Bronchial epithelial cell (primary cell): ENCODE measurements at regions not wholly inside any gene's neighbourhood (a gene's known extent, or its start where the extent isn't known, plus 50 kb on each side); places are given as distances from the start of the nearest gene placed in this dataset.

Experiments used
- DNase-seq: peaks from one replicate; pipeline ENCODE4 v3.0.0-alpha.2; 2010; ENCODE audit warnings: low read depth
- FAIRE-seq: peaks from 2 replicates; lab custom pipeline; 2011; peaks lifted over from hg19 to GRCh38; lab: Jason Lieb, UNC
- H3K27me3 ChIP-seq: 2 replicates; pipeline ENCODE4 v1.5.1; 2011; ENCODE audit warnings: low read length; ENCODE audit not compliant: control insufficient read depth, insufficient read depth
- H3K36me3 ChIP-seq: 2 replicates; pipeline ENCODE4 v1.5.1; 2011; ENCODE audit warnings: low read length; ENCODE audit not compliant: control insufficient read depth, insufficient read depth
- H3K4me3 ChIP-seq: 2 replicates; pipeline ENCODE4 v1.5.1; 2011; ENCODE audit warnings: mild to moderate bottlenecking, low read depth, low read length, control low read depth
- CTCF ChIP-seq: IDR thresholded peaks from 2 replicates; pipeline ENCODE4 v1.5.1; 2011; ENCODE audit warnings: mild to moderate bottlenecking, moderate library complexity, low read length, control low read depth, inconsistent platforms; ENCODE audit not compliant: insufficient read depth, severe bottlenecking

GRCh38 chr6:9086331-9086730, 651.0 kb upstream of the SLC35B3 start:
- Histone ChIP-seq H3K27me3 (no peaks in the 10 kb centered on the region), H3K36me3 (no peaks in the 10 kb centered on the region), H3K4me3 (no peak overlapping the region)
- DNase-seq (no peak), FAIRE-seq (no peak)
- TF ChIP-seq CTCF: no peak

GRCh38 chr6:9085709-9086070, 650.3 kb upstream of the SLC35B3 start:
- FAIRE-seq (no peak), DNase-seq (no peak)
- H3K4me3 ChIP-seq: no peak overlapping the region
- H3K36me3 ChIP-seq: no peaks in the 10 kb centered on the region
- H3K27me3 ChIP-seq: no peaks in the 10 kb centered on the region
- TF ChIP-seq CTCF: no peak

- TF ChIP-seq CTCF: no peak
- no peak for DNase-seq
- Histone ChIP-seq H3K27me3 (no peaks in the 10 kb centered on the region), H3K4me3 (no peak overlapping the region), H3K36me3 (no peaks in the 10 kb centered on the region)
- no peak for FAIRE-seq
Measured at GRCh38 chr6:9085054-9085708, 649.8 kb upstream of the SLC35B3 start.

- no peaks in the 10 kb centered on the region for H3K36me3 ChIP-seq
- DNase-seq: no peak
- H3K27me3 ChIP-seq: no peaks in the 10 kb centered on the region
- FAIRE-seq: no peak
- H3K4me3 ChIP-seq: no peak overlapping the region
- no peak for TF ChIP-seq CTCF
Measured at GRCh38 chr6:9083108-9083507, 647.8 kb upstream of the SLC35B3 start.

GRCh38 chr6:9066726-9067125, 631.4 kb upstream of the SLC35B3 start:
- FAIRE-seq: no peak
- no peak for TF ChIP-seq CTCF
- Histone ChIP-seq H3K4me3 (no peak overlapping the region), H3K27me3 (no peaks in the 10 kb centered on the region), H3K36me3 (no peaks in the 10 kb centered on the region)
- DNase-seq: no peak

- Histone ChIP-seq H3K27me3 (no peaks in the 10 kb centered on the region), H3K4me3 (no peak overlapping the region), H3K36me3 (no peaks in the 10 kb centered on the region)
- FAIRE-seq: no peak
- TF ChIP-seq CTCF: no peak
- DNase-seq: peak; percentile 98
Measured at GRCh38 chr6:9064156-9064555, 628.8 kb upstream of the SLC35B3 start.
